HG03045 (cell line): ENCODE measurements at regions not wholly inside any gene's neighbourhood (a gene's known extent, or its start where the extent isn't known, plus 50 kb on each side); places are given as distances from the start of the nearest gene placed in this dataset.
"Not testable (repeated sequence)": the region's sequence is repeated elsewhere in the genome, so short reads cannot be mapped to it uniquely, and the experiment has no call there.

Source experiments
- ATAC-seq: cut with Tn5 transposase; IDR thresholded peaks from one replicate; pipeline ENCODE4 v1.9.1; 2021; ENCODE audit warnings: mild to moderate bottlenecking, moderate library complexity; ENCODE audit not compliant: unreplicated experiment

DNA sequence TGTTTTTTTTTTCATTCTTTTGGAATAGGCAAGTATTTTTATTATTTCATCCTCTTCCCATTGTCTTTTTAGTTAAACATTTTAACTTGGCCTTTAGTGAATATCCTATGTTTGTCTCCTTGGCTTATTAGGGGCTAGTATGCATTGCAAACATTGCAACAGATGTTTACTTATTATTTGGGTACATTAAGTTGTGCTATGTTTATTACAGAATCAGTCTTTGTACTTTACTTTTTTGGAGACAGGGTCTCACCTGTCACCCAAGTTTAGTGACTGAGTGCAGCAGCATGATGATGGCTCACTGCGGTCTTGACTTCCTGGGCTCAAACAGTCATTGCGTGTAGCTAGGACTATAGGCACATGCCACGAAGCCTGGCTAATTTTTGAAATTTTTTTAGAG lies 51.1 kb upstream of the NUDT6 start:
- no peak for ATAC-seq

DNA sequence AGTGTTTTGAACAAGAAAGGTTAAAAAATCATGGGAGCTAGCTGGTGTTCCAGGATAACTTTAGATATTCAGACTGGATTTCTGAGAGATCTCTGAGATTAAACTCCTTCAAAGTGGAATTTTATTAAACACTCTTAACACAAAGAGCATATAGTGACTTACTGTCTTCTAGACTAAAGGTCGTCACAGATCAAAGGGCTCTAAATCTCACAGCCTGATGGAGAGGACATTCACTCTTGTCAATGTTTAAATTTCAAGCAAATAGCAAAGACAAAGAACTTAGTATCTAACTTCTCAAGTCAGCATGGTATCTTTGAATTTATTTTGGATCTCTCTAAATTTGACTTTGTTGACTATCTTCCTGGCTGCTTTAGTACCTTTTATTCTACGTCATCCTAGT lies 53.7 kb upstream of the NUDT6 start:
- no peak for ATAC-seq

DNA sequence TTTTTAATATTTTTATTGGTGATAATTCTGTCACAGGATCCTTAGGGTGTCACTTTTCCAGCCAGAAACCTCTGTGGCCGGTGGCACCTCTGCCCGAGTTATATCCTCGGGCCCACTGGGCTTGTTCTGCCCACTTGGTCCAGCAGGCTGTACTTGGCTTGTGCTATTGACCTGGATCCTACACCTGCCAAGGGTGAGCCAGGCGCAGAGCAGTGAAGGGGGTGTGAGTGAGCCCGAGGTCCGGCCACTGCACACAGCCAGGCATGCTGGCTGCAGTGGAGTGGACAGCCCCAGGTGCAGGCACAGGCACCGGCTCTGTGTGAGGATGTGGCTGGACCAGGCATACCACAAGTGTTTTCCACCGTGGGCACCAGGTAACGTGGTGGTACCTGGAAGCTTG lies 54.7 kb upstream of the NUDT6 start:
- ATAC-seq = no peak

DNA sequence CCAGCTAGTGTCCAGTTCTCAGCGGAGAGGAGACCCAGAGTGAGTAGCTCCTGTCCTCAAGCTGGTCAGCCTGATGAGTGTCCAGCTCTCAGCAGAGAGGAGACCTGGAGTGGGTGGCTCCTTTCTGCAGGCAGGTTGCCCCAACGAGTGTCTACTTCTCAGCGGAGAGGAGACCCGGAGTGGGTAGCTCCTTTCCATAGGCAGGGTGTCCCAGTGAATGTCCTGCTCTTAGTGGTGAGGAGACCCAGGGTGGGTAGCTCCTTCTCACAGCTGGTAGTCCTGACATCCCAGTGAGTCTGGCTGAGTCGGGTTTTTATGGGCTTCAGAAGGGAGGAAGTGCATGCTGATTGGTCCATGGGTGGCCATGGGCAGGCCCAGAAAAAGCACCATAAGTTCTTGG lies 55.7 kb upstream of the NUDT6 start:
- no peak for ATAC-seq

DNA sequence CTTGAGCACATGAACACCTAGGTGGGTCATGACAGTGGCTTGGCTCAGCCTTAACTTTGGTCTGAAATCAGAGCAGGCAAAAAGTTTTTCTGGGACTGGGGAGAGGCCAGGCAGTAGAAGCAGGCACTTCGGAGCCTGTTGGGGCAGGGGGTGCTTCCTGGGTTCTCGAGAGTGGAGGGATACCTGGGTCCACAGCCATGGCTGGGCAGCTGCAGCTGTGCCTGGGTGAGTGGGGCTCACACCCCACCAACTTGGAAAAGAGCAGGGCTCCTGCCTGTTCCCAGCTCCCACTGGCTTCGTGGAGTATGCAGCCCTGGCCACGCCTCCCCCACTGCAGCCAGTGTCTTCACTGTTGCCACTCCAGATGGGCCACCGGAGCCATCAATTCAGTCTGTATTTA lies 56.4 kb upstream of the NUDT6 start:
- ATAC-seq = no peak

DNA sequence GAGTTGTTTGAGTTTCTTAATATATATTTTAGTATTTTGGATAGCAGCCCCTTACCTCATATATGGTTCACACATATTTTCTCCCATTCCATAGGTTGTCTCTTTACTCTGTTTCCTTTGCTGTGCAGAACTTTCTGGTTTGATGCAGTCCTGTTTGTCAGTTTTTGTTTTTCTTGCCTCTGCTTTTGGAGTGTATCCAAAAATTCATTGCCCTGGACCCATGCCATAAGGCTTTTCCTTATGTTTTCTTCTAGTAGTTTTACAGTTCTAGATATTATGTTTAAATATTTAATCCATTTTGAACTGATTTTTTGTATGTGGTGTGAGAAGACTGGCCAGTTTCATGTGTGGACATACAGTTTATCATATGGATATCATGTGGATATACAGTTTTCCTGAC lies 58.5 kb upstream of the NUDT6 start:
- no peak for ATAC-seq

DNA sequence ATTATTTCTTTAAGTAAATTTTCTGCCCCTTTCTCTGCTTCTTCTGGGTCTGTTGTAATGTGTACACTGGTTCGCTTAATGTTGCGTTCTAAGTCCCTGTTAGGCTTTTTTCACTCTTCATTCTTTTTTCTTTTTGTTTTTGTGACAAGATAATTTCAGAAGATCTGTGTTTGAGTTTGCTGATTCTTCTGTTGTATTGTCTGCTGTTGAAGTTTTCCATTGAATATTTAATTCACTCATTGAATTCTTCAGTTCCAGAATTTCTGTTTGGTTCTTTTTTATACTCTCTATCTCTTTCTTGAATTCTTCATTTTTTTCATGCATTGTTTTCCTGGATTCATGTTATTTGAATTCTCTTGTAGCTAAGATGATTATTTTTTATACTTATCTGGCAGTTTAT lies 66.3 kb upstream of the NUDT6 start:
- no peak for ATAC-seq

DNA sequence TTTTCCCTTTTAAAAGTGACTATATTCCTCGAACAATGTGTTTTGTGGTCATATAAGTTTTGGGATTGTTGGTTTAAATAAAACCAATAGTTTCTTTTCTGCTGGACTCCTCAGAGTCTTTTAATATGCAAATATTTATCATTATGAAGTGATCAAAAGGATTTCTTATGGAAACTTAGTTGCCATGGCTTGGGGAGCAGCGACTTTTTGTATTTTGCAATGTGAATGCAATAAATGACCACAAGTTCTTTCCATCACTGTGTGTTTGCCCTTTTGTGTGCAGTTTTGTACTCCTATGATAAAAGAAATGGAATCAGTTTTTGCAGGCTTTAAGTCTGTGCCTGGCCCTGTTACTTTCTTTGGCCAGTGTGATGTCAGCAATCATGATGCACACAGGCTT lies 68.5 kb upstream of the NUDT6 start:
- no peak for ATAC-seq

DNA sequence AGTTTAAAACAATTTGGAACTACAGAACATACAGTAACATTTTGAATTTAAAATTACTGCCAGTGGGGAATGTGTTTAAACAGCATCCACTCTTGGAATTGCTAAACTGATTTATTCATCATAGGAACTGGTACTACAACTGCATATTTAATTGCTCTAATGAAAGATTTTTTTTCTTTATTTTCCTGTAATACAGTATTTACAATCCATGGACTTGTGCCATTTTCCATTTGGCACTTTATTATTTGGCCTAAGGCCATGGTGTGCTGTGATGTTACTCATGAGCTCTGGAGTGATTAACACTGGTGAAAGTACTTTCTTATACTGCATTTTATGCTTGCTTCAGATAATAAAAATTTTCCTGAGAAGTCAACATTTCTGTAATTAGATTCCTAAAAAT lies 69.7 kb upstream of the NUDT6 start:
- no peak for ATAC-seq

DNA sequence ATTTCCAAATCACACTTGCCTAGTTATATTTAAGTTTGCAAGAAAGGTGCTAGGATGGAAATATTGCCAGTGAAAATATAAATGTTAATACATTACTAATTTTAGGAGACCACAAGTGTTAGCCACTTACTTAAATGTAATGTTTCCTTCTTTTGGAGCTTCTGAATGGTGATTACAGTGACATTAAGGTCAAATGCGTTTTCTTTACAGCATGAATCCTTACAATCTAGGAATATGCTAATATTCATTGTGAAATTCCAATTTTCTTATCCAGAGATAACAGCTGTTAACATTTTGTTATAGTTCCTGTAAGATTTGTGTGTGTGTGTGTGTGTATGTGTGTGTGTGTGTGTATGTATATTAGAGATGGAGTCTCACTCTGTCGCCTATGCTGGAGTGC lies 70.2 kb upstream of the NUDT6 start:
- ATAC-seq = no peak

DNA sequence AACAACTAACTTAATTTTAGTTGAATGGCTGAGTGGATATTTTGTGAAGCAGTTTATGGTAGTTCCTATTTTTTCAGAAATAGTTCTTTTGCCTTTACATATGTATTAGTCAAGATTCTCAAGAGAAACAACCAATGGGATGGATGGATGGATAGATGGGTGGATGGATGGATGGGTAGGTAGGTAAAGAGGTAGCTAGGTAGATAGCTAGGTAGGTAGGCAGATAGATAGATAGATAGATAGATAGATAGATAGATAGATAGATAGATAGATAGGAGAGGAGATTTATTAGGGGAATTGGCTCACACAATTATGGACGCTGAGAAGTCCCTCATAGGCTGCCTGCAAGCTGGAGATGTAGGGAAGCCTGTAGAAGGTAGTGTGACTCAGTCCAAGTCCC lies 74.0 kb upstream of the NUDT6 start:
- ATAC-seq = no peak

DNA sequence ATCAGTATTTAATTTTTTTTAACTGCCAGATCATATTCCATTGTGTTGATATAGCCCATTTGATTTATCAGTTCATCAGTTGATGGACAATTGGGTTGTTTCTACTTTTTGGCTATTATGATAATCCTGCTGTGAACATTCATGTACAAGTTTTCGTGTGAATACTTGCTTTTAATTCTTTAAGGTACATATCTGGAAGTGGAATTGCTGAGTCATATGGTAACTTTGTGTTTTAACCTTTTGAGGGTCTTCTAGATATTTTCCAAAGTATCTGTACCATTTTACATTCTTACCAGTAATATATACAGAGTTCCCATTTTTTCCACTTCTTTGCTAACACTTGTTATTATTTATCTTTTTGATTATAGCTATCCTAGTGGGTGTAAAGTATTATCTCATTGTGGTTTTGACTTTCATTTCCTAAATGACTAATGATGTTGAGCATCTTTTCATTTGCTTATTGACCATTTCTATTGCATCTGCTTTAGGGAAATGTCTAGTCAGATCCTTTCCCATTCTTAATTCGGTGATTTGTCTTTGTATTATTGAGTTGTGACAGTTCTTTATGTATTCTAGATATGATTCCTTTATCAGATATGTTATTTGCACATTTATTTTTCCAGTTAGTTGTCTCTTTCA lies 75.2 kb upstream of the NUDT6 start:
- ATAC-seq = no peak

DNA sequence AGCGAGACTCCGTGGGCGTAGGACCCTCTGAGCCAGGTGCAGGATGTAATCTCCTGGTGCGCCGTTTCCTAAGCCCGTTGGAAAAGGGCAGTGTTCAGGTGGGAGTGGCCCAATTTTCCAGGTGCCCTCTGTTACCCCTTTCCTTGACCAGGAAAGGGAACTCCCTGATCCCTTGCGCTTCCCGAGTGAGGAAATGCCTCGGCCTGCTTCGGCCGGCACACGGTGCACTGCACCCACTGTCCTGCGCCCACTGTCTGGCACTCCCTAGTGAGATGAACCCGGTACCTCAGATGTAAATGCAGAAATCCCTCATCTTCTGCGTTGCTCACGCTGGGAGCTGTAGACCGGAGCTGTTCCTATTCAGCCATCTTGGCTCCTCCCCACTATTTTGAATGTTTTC lies 81.7 kb upstream of the NUDT6 start:
- not testable (repeated sequence) for ATAC-seq

DNA sequence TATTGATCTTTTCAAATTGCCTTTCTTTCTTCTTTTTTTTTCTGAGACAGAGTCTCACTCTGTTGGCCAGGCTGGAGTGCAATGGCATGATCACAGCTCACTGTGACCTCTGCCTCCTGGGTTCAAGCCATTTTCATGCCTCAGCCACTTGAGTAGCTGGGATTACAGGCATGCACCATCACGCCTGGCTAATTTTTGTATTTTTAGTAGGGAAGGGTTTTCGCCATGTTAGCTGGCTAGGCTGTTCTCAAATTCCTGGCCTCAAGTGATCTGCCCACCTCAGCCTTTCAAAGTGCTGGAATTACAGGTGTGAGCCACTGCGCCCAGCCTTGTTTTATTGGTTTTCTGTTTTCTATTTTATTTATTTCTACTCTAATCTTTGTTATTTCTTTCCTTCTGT lies 82.7 kb upstream of the NUDT6 start:
- ATAC-seq = not testable (repeated sequence)

DNA sequence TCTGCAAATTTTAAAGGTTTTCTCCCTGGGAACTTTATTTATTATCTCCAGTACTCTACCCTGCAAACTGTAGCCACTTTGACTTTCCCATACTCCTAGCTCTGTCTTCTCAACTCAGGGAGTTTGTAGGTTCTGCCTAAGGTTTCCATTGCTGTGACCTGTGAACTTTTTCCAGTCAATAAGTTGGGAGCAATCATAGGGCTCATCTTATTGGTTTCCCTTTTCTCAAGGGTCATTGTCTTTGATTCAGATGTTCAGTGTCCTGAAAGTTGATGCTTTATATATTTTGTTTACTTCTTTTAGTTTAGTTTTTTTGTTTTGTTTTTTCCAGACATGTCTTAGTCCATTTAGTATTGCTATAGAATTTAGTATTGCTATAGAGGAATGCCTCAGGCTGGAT lies 85.3 kb upstream of the NUDT6 start:
- no peak for ATAC-seq

DNA sequence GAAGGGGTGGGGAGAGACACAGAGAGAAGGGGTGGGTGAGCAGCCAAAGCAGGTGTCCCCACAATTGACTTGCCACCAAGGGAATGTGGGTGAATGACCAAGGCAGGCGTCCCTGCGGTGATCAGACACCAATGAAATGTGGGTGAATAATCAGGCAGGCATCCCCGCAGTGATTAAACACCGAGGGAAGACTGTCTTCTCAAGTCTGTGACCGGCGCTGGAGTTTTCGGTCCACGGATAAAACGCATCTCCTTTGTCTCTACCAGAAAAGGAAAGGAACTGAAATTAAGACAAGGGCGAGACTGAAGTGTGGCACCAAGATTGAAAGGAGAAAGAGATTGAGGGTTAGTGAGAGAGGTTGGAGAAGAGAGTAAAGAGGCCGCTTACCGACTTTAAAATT lies 90.0 kb upstream of the NUDT6 start:
- ATAC-seq = not testable (repeated sequence)

DNA sequence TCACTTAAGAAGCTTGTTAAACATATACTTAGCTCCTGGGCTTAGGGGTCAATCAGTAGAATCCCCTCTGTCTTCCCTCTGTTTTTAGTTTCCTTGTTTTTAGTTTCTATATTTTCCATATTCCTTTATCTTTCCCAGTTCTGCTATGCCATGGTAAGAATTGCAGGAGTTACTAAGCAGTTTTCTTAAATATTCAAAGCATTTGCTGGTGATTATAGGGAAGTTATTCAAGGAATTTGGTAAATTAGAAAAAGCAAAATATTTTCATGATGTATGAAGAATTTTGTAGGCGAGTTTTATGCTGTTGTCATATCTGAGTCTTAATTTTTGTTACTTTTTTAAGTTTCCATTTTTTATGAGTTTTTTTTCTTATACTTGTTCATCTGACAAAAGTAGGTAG lies 91.6 kb upstream of the NUDT6 start:
- ATAC-seq = no peak

DNA sequence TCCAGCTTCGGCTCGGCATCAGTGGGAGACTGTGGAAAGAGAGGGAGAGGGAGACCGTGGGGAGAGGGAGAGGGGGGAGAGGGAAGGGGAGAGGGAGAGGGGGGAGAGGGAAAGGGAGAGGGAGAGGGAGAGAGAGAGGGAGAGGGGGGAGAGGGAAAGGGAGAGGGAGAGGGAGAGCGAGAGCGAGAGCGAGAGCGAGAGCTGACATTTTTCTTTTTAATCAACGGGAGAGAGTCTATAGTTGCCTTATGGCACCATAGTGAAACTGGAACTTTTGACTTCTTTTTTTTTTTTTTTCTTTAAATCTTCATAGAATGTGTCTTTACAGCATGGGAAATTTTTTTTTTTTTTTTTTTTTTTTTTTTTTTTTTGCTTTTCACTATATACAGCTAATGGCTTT lies 94.7 kb upstream of the NUDT6 start:
- ATAC-seq = no peak

DNA sequence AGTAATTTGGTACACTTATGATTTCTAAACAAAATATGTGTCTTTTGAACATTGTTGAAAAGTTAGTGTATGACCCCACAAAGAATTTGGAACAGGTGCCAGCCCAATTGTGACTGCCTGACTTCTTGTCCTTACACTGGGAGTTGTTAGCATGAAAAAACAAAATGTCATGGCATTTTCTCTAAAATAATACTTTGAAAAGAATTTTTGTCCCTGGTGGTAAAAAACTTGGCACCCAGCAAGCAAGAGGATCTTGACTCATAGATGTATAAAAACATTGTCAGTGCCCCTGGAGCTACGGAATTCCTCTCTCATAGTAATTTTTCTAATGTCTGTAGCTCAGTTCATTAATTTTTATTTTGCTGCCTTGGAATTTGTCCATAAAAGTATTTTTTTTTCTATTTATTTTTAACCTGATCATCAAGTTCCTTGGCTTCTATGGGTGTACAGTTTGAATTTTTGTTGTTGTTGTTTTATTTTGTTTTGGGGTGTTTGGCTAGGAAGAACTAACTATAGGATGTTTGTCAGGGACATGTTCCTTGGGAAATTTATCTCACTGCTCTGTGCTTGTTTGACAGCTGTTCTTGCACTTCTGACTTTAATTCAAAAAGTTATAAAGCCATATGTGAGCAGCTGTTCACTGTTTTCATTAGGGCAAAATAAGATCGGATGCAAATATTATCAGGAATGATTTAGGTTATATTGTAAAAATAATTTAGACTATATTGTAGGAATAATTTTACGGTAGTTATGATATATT lies 95.4 kb upstream of the NUDT6 start:
- ATAC-seq = no peak

DNA sequence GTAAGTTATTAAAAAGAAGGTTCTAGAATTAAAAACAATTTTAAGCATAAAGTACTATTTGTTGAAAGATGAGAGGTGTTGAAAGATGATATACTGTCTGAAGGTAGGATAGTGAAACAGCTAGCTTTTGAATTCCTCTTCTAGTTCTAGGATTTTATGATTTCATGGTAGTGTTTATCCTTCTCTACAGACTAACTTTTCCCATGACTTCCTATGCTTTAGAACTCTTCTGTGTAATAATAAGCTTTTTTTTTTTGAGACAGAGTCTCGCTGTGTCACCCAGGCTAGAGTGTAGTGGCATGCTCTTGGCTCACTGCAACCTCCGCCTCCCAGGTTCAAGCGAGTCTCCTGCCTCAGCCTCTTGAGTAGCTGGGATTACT lies 96.0 kb upstream of the NUDT6 start:
- no peak for ATAC-seq

DNA sequence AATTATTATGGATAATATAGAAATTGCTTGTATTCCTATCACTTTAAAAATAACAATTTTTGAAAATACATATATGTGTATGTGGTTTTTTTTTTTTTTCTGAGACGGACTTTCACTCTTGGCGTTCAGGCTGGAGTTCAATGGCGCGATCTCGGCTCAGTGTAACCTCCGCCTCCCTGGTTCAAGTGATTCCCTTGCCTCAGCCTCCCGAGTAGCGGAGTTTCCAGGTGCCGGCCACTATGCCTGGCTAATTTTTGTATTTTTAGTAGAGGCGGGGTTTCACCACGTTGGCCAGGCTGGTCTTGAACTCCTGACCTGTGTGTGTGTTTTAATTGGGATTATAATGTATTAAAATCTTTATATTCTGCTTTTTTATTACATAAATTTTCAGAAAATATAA lies 97.9 kb upstream of the NUDT6 start:
- no peak for ATAC-seq

DNA sequence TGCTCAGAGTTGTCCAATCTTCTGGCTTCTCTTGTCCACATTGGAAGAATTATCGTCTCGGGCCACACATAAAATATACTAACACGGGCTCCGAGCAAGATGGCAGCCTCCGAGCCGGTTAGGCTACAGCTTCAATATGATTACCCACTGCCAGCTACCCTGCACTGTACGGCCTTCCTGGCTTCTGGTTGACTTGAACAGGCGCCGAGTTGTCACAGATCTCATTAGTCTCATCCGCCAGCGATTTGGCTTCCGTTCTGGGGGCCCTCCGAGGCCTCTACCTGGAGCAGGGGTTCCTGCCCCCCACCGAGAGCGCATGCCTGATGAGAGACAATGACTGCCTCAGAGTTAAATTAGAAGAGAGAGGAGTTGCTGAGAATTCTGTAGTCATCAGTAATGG lies 101.2 kb upstream of the NUDT6 start:
- no peak for ATAC-seq

DNA sequence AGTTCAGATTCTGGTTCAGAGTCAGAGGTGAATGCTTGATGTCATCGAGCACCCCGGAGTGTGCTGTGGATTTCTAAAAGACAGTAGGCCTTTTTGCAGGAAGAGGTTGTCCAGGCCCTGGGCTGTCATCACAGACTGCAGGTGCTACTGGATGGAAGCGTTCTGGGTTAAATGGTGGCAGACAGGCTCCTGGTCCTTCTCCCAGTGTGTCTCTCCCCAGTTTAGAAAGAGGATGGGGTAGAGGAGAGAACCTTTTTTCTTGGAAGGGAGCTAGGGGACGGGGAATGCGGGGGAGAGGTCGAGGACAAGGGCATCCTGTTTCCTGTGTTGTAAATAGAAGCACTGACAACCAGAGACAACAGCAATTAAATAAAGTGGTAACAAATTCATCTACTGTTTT lies 102.3 kb upstream of the NUDT6 start:
- ATAC-seq = no peak
